CD4-positive, alpha-beta memory T cell (primary cell): ENCODE measurements at regions not wholly inside any gene's neighbourhood (a gene's known extent, or its start where the extent isn't known, plus 50 kb on each side); places are given as distances from the start of the nearest gene placed in this dataset.
A peak's percentile ranks its signal among the peaks of the same experiment; 100 is the strongest.
"Not testable (repeated sequence)": the region's sequence is repeated elsewhere in the genome, so short reads cannot be mapped to it uniquely, and the experiment has no call there.

Source experiments
- CTCF ChIA-PET: fragments of 350-600 bp; sonication (Branson Sonifier 250); formaldehyde crosslinking; loops from one replicate; lab custom pipeline; 2021; ENCODE audit warnings: inconsistent platforms; ENCODE audit not compliant: partially characterized antibody; lab: Charles Lee
- POLR2A ChIA-PET: fragments of 350-600 bp; sonication (Branson Sonifier 250); formaldehyde crosslinking; loops from one replicate; lab custom pipeline; 2021; ENCODE audit not compliant: partially characterized antibody; lab: Charles Lee
- DNase-seq, 5 donors: peaks; one replicate each; pipeline versions ENCODE4 v3.0.0 to v3.0.0-alpha.2; 2020 to 2022; ENCODE audit warnings: mixed read lengths in 1 of 5
- H3K27ac ChIP-seq: one replicate; pipeline ENCODE4 v1.7.0; 2013; ENCODE audit warnings: low read depth, low read length
- H3K27me3 ChIP-seq: 2 replicates; pipeline ENCODE4 v1.7.0; 2013; ENCODE audit warnings: mild to moderate bottlenecking, low read length, moderate library complexity; ENCODE audit not compliant: insufficient read depth
- H3K36me3 ChIP-seq: 2 replicates; pipeline ENCODE4 v1.7.0; 2013; ENCODE audit warnings: mild to moderate bottlenecking, low read length, moderate library complexity; ENCODE audit not compliant: insufficient read depth
- H3K4me1 ChIP-seq: 2 replicates; pipeline ENCODE4 v1.7.0; 2013; ENCODE audit warnings: mild to moderate bottlenecking, low read length, moderate library complexity; ENCODE audit not compliant: insufficient read depth
- H3K4me3 ChIP-seq, 2 donors: one replicate each; pipeline ENCODE4 v1.7.0; 2013; ENCODE audit warnings: low read length in 2 of 2, mild to moderate bottlenecking in 1 of 2
- H3K9me3 ChIP-seq, 2 donors: one replicate each; pipeline ENCODE4 v1.7.0; 2013; ENCODE audit warnings: low read length in 2 of 2, control low read depth in 1 of 2; ENCODE audit not compliant: control insufficient read depth in 1 of 2
- H3K27ac Mint-ChIP-seq, 7 donors: one replicate each; pipeline ENCODE4 v1.8.0; 2020 to 2021; ENCODE audit warnings: mixed read lengths in 7 of 7, mild to moderate bottlenecking in 6 of 7, inconsistent platforms in 3 of 7, moderate library complexity in 3 of 7
- H3K27me3 Mint-ChIP-seq, 2 donors: one replicate each; pipeline ENCODE4 v1.8.0; 2020 to 2021; ENCODE audit warnings: mixed read lengths in 2 of 2
- H3K36me3 Mint-ChIP-seq, 2 donors: one replicate each; pipeline ENCODE4 v1.8.0; 2020 to 2021; ENCODE audit warnings: mixed read lengths in 2 of 2, inconsistent platforms in 1 of 2, mild to moderate bottlenecking in 1 of 2
- H3K4me1 Mint-ChIP-seq, 4 donors: one replicate each; pipeline ENCODE4 v1.8.0; 2020 to 2021; ENCODE audit warnings: mixed read lengths in 4 of 4, mild to moderate bottlenecking in 1 of 4
- H3K4me3 Mint-ChIP-seq, 8 donors: one replicate each; pipeline ENCODE4 v1.8.0; 2020 to 2021; ENCODE audit warnings: mixed read lengths in 8 of 8, mild to moderate bottlenecking in 7 of 8, moderate library complexity in 6 of 8, inconsistent platforms in 3 of 8
- H3K9me3 Mint-ChIP-seq, 8 donors: one replicate each; pipeline ENCODE4 v1.8.0; 2020 to 2021; ENCODE audit warnings: mixed read lengths in 8 of 8, mild to moderate bottlenecking in 5 of 8, inconsistent platforms in 3 of 8, moderate library complexity in 1 of 8
- intact Hi-C: fragments of 100-400 bp; cut with micrococcal nuclease; formaldehyde crosslinking; loops from one replicate; pipeline ENCODE4 v1.15.1; 2023

GRCh38 chr2:7539760-7540159, 622.5 kb downstream of the RNF144A start:
- Histone ChIP-seq H3K27ac (no peak overlapping the region), H3K4me1 (no peaks in the 10 kb centered on the region), H3K36me3 (no peaks in the 10 kb centered on the region), H3K27me3 (no peaks in the 10 kb centered on the region), H3K9me3 (no peaks in the 10 kb centered on the region), H3K4me3 (no peak overlapping the region)
- POLR2A ChIA-PET = interaction anchor here (1.3 kb wide), 1 partner anchor 28 kb away, joined by 4 read pairs; no protein-coding TSS in a partner anchor
- Mint-ChIP-seq H3K4me1 (peaks cover 16 to 45% (median 28%) of the 10 kb centered on the region in 4 donors), H3K27ac (peak overlapping the region in 1 of 7 donors; percentile 84), H3K36me3 (peaks cover 0 to 6% of the 10 kb centered on the region in 2 donors), H3K9me3 (peaks cover 2 to 32% (median 16%) of the 10 kb centered on the region in 8 donors), H3K4me3 (peak overlapping the region in 3 of 8 donors; percentile 9 to 51 (median 39)), H3K27me3 (no peaks in the 10 kb centered on the region)
- CTCF ChIA-PET = interaction anchor here (1.2 kb wide), 1 partner anchor 111 kb away, joined by 3 read pairs; no protein-coding TSS in a partner anchor
- DNase-seq = no peak
- intact Hi-C loops = no loop called here

- POLR2A ChIA-PET = interaction anchor here (0.6 to 0.8 kb wide), 2 partner anchors 9 to 289 kb away, joined by 3 read pairs; no protein-coding TSS in a partner anchor
These were observed 635.8 kb downstream of the RNF144A start for GRCh38 chr2:7552825-7553570.

GRCh38 chr2:7555260-7555659, 638.0 kb downstream of the RNF144A start:
- Histone ChIP-seq H3K27ac (no peak overlapping the region), H3K9me3 (no peaks in the 10 kb centered on the region), H3K4me1 (no peaks in the 10 kb centered on the region), H3K27me3 (no peaks in the 10 kb centered on the region), H3K36me3 (no peaks in the 10 kb centered on the region), H3K4me3 (no peak overlapping the region)
- no peak overlapping the region for H3K27ac Mint-ChIP-seq
- no peaks in the 10 kb centered on the region for H3K27me3 Mint-ChIP-seq
- peaks cover 0 to 12% (median 11%) of the 10 kb centered on the region in 4 donors for H3K4me1 Mint-ChIP-seq
- peaks cover 0 to 3% (median 0%) of the 10 kb centered on the region in 8 donors for H3K9me3 Mint-ChIP-seq
- DNase-seq = no peak
- no peak overlapping the region for H3K4me3 Mint-ChIP-seq
- intact Hi-C loops = no loop called here
- ChIA-PET POLR2A (no interaction called here), CTCF (no interaction called here)
- no peaks in the 10 kb centered on the region for H3K36me3 Mint-ChIP-seq

More at GRCh38 chr2:7552825-7553570, 635.8 kb downstream of the RNF144A start:
- CTCF ChIA-PET = interaction anchor here (1.2 kb wide), 2 partner anchors 10 to 15 kb away, joined by 3 read pairs; no protein-coding TSS in a partner anchor
- H3K4me1 ChIP-seq = no peaks in the 10 kb centered on the region
- no peaks in the 10 kb centered on the region for H3K36me3 ChIP-seq
- Mint-ChIP-seq H3K27me3 (no peaks in the 10 kb centered on the region), H3K36me3 (no peaks in the 10 kb centered on the region), H3K27ac (peak overlapping the region in 3 of 7 donors; percentile 4 to 56 (median 13)), H3K4me3 (peak overlapping the region; percentile 27 to 65 (median 49)), H3K4me1 (peaks cover 0 to 12% (median 11%) of the 10 kb centered on the region in 4 donors), H3K9me3 (peaks cover 0 to 3% (median 0%) of the 10 kb centered on the region in 8 donors)
- no peaks in the 10 kb centered on the region for H3K9me3 ChIP-seq
- no peak for DNase-seq
- H3K27ac ChIP-seq = no peak overlapping the region
- H3K4me3 ChIP-seq = peak overlapping the region in 1 of 2 donors; percentile 13
- no peaks in the 10 kb centered on the region for H3K27me3 ChIP-seq
- intact Hi-C loops = no loop called here

GRCh38 chr2:7557376-7557775, 640.2 kb downstream of the RNF144A start:
- Mint-ChIP-seq H3K36me3 (no peaks in the 10 kb centered on the region), H3K27ac (peak overlapping the region in 1 of 7 donors; percentile 3), H3K4me1 (peaks cover 0 to 12% (median 11%) of the 10 kb centered on the region in 4 donors), H3K4me3 (no peak overlapping the region), H3K9me3 (no peaks in the 10 kb centered on the region), H3K27me3 (no peaks in the 10 kb centered on the region)
- Histone ChIP-seq H3K27ac (no peak overlapping the region), H3K4me3 (no peak overlapping the region), H3K27me3 (no peaks in the 10 kb centered on the region), H3K36me3 (no peaks in the 10 kb centered on the region), H3K4me1 (no peaks in the 10 kb centered on the region), H3K9me3 (no peaks in the 10 kb centered on the region)
- POLR2A ChIA-PET = no interaction called here
- intact Hi-C loops = no loop called here
- no peak for DNase-seq
- CTCF ChIA-PET = no interaction called here

- CTCF ChIA-PET = interaction anchor here (2.1 kb wide), 1 partner anchor 10 kb away, joined by 4 read pairs; no protein-coding TSS in a partner anchor
- intact Hi-C loops = no loop called here
- no peak overlapping the region for H3K27ac Mint-ChIP-seq
- no peak overlapping the region for H3K27ac ChIP-seq
- DNase-seq = no peak
- H3K27me3 Mint-ChIP-seq = no peaks in the 10 kb centered on the region
- no peaks in the 10 kb centered on the region for H3K9me3 Mint-ChIP-seq
- no peaks in the 10 kb centered on the region for H3K9me3 ChIP-seq
- H3K4me3 Mint-ChIP-seq = no peak overlapping the region
- H3K36me3 ChIP-seq = no peaks in the 10 kb centered on the region
- peaks cover 0 to 2% (median under 1%) of the 10 kb centered on the region in 4 donors for H3K4me1 Mint-ChIP-seq
- no peaks in the 10 kb centered on the region for H3K36me3 Mint-ChIP-seq
- no peak overlapping the region for H3K4me3 ChIP-seq
- POLR2A ChIA-PET = no interaction called here
- H3K4me1 ChIP-seq = no peaks in the 10 kb centered on the region
- no peaks in the 10 kb centered on the region for H3K27me3 ChIP-seq
These were observed 642.6 kb downstream of the RNF144A start for GRCh38 chr2:7559791-7560190.

GRCh38 chr2:7566382-7566881, 649.2 kb downstream of the RNF144A start:
- H3K4me1 Mint-ChIP-seq = peaks cover 22 to 44% (median 38%) of the 10 kb centered on the region in 4 donors
- H3K27ac Mint-ChIP-seq = peak overlapping the region; percentile 2 to 89 (median 36)

GRCh38 chr2:7567116-7567515, 649.9 kb downstream of the RNF144A start:
- not testable (repeated sequence) for H3K9me3 Mint-ChIP-seq, H3K36me3 ChIP-seq, H3K4me3 ChIP-seq, H3K27me3 Mint-ChIP-seq, H3K27me3 ChIP-seq, H3K9me3 ChIP-seq, H3K27ac ChIP-seq, H3K36me3 Mint-ChIP-seq
- CTCF ChIA-PET = interaction anchor here (0.7 to 2.5 kb wide), 10 partner anchors 11 to 1117 kb away, joined by 3 to 28 read pairs (median 4); no protein-coding TSS in a partner anchor
- intact Hi-C loops = loop anchor here (1.0 to 5.0 kb wide), 4 partner anchors 50 to 1118 kb away; no protein-coding TSS in a partner anchor
- peak overlapping the region; percentile 48 to 93 (median 89) for H3K27ac Mint-ChIP-seq
- peaks cover 22 to 51% (median 42%) of the 10 kb centered on the region in 4 donors for H3K4me1 Mint-ChIP-seq
- peak overlapping the region in 7 of 8 donors; percentile 36 to 78 (median 60) for H3K4me3 Mint-ChIP-seq
- POLR2A ChIA-PET = interaction anchor here (0.7 to 2.1 kb wide), 14 partner anchors 28 to 1118 kb away, joined by 3 to 21 read pairs (median 6); partner anchors contain the start of gene ID2
- peaks cover 35% of the 10 kb centered on the region for H3K4me1 ChIP-seq
- DNase-seq = peak in 1 of 5 donors; percentile 3

More at GRCh38 chr2:7566382-7566881, 649.2 kb downstream of the RNF144A start:
- Histone ChIP-seq H3K9me3 (no peaks in the 10 kb centered on the region), H3K27me3 (no peaks in the 10 kb centered on the region), H3K27ac (no peak overlapping the region), H3K4me1 (peaks cover 28% of the 10 kb centered on the region), H3K4me3 (no peak overlapping the region), H3K36me3 (no peaks in the 10 kb centered on the region)
- H3K27me3 Mint-ChIP-seq = no peaks in the 10 kb centered on the region
- H3K4me3 Mint-ChIP-seq = peak overlapping the region in 2 of 8 donors; percentile 15 to 40
- intact Hi-C loops = loop anchor here (2.0 to 5.0 kb wide), 2 partner anchors 49 to 1118 kb away; no protein-coding TSS in a partner anchor
- DNase-seq = no peak
- no peaks in the 10 kb centered on the region for H3K9me3 Mint-ChIP-seq
- CTCF ChIA-PET = interaction anchor here (1.9 to 2.5 kb wide), 2 partner anchors 11 to 105 kb away, joined by 5 to 28 read pairs; no protein-coding TSS in a partner anchor
- H3K36me3 Mint-ChIP-seq = no peaks in the 10 kb centered on the region
- POLR2A ChIA-PET = interaction anchor here (1.9 to 2.1 kb wide), 2 partner anchors 135 to 138 kb away, joined by 11 to 12 read pairs; no protein-coding TSS in a partner anchor
